Body of pancreas (tissue), 4 donors: ENCODE measurements at regions not wholly inside any gene's neighbourhood (a gene's known extent, or its start where the extent isn't known, plus 50 kb on each side); places are given as distances from the start of the nearest gene placed in this dataset.

ENCODE experiments used
- POLR2A ChIP-seq, 3 donors: fragments of 450-650 bp; IDR thresholded peaks; one replicate each; pipeline ENCODE4 v1.6.1; 2016; ENCODE audit warnings: antibody characterized with exemption in 3 of 3, mild to moderate bottlenecking in 2 of 3
- TF ChIP-seq, protein P1 (sequence below), 7 experiments: fragments of 450-650 bp in 4 of 7; fragments of 200-600 bp in 3 of 7; sonication (generic) in 3 of 7; IDR thresholded peaks; one replicate each; pipeline ENCODE4 v1.5.1; 2016 to 2019; ENCODE audit warnings: antibody characterized with exemption in 7 of 7

DNA sequence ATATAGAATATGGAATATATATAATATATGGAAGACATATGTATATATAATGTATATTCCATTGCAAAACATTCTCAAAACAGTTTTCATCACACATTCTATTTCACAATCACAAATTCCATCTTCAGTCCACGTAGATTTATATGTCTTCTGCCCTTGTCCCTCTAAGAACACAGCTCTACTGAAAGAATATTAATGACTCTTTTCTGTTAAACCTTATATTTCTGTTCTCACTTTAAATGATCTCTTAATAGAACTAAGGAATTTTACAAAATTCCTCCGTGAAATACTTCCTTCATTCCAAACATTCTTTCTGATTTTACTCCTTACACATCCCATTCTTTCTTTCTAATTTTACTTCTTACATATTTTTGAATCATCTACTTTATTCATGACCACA, 1043.1 kb upstream of the PABPC4L start:
- TF ChIP-seq, protein P1, sequence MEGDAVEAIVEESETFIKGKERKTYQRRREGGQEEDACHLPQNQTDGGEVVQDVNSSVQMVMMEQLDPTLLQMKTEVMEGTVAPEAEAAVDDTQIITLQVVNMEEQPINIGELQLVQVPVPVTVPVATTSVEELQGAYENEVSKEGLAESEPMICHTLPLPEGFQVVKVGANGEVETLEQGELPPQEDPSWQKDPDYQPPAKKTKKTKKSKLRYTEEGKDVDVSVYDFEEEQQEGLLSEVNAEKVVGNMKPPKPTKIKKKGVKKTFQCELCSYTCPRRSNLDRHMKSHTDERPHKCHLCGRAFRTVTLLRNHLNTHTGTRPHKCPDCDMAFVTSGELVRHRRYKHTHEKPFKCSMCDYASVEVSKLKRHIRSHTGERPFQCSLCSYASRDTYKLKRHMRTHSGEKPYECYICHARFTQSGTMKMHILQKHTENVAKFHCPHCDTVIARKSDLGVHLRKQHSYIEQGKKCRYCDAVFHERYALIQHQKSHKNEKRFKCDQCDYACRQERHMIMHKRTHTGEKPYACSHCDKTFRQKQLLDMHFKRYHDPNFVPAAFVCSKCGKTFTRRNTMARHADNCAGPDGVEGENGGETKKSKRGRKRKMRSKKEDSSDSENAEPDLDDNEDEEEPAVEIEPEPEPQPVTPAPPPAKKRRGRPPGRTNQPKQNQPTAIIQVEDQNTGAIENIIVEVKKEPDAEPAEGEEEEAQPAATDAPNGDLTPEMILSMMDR (IDR thresholded peaks at IDR 0.05) = no peak
- no peak for TF ChIP-seq POLR2A (IDR thresholded peaks at IDR 0.05)
